ENCODE measurements at regions not wholly inside any gene's neighbourhood (a gene's known extent, or its start where the extent isn't known, plus 50 kb on each side); places are given as distances from the start of the nearest gene placed in this dataset.
"Not testable (repeated sequence)": the region's sequence is repeated elsewhere in the genome, so short reads cannot be mapped to it uniquely, and the experiment has no call there.

GRCh38 chr7:49099587-49100326, 175.4 kb downstream of the CDC14C start:
- no peaks in the 10 kb centered on the region for H3K27me3 Mint-ChIP-seq (ENCODE audit: low read depth)
- peak overlapping the region; percentile 99 for H3K27ac Mint-ChIP-seq
- peaks cover 22% of the 10 kb centered on the region for H3K36me3 Mint-ChIP-seq
- peaks cover 16% of the 10 kb centered on the region for H3K9me3 Mint-ChIP-seq
- no peak for DNase-seq (ENCODE audit: low spot score)
- ChIA-PET CTCF (interaction anchor here (0.7 to 1.5 kb wide), 7 partner anchors 10 to 677 kb away, joined by 3 to 13 read pairs (median 6); no protein-coding TSS in a partner anchor), POLR2A (no interaction called here)
- no peak overlapping the region for H3K4me3 Mint-ChIP-seq
- peak; percentile 76 for ATAC-seq
- H3K4me1 Mint-ChIP-seq: peaks cover 46% of the 10 kb centered on the region
- TF ChIP-seq SOX15 (CRISPR knock-in tag; IDR thresholded peaks at IDR 0.05) (no peak), ZNF396 (CRISPR knock-in tag; IDR thresholded peaks at IDR 0.05; ENCODE audit: borderline replicate concordance) (no peak), ZNF423 (CRISPR knock-in tag; IDR thresholded peaks at IDR 0.05) (no peak), FOXP4 (CRISPR knock-in tag; IDR thresholded peaks at IDR 0.05) (no peak), IRF2 (CRISPR knock-in tag; IDR thresholded peaks at IDR 0.05; ENCODE audit: borderline replicate concordance, low read depth) (no peak), JAZF1 (CRISPR knock-in tag; IDR thresholded peaks at IDR 0.05) (no peak), FOXK1 (CRISPR knock-in tag; IDR thresholded peaks at IDR 0.05) (no peak), PREB (CRISPR knock-in tag; IDR thresholded peaks at IDR 0.05; ENCODE audit: borderline replicate concordance) (no peak), E2F4 (CRISPR knock-in tag; IDR thresholded peaks at IDR 0.05; ENCODE audit: borderline replicate concordance, low read depth) (no peak), EMX1 (CRISPR knock-in tag; IDR thresholded peaks at IDR 0.05) (no peak), GABPB1 (CRISPR knock-in tag; IDR thresholded peaks at IDR 0.05) (no peak), NFE2L1 (CRISPR knock-in tag; IDR thresholded peaks at IDR 0.05) (no peak), IRF1 (CRISPR knock-in tag; IDR thresholded peaks at IDR 0.05) (no peak), ZNF671 (CRISPR knock-in tag; IDR thresholded peaks at IDR 0.05) (no peak)

GRCh38 chr7:49100908-49101740, 176.8 kb downstream of the CDC14C start:
- peak overlapping the region; percentile 51 for H3K4me3 Mint-ChIP-seq
- CTCF ChIA-PET: interaction anchor here (1.4 to 1.6 kb wide), 2 partner anchors 99 to 676 kb away, joined by 6 to 9 read pairs; no protein-coding TSS in a partner anchor
- peak overlapping the region; percentile 99 for H3K27ac Mint-ChIP-seq
- TF ChIP-seq ZNF532 (CRISPR knock-in tag; IDR thresholded peaks at IDR 0.05; ENCODE audit: borderline replicate concordance) (peak; percentile 44; the same call in 1 of the 2 replicates), USF2 (CRISPR knock-in tag; IDR thresholded peaks at IDR 0.05) (0 out of 2 replicates have a peak, but pooled peaks have one; percentile 8), TEAD1 (CRISPR knock-in tag; IDR thresholded peaks at IDR 0.05) (peak; percentile 78; the same call in 1 of the 2 replicates)
- 0 out of 2 replicates have a peak, but pooled peaks have one; percentile 18 for ATAC-seq
- H3K36me3 Mint-ChIP-seq: peaks cover 36% of the 10 kb centered on the region
- H3K9me3 Mint-ChIP-seq: peaks cover 25% of the 10 kb centered on the region
- DNase-seq (ENCODE audit: low spot score); H3K27me3 Mint-ChIP-seq (ENCODE audit: low read depth); POLR2A ChIA-PET: not testable (repeated sequence)
- H3K4me1 Mint-ChIP-seq: peaks cover 42% of the 10 kb centered on the region
